ENCODE measurements at regions not wholly inside any gene's neighbourhood (a gene's known extent, or its start where the extent isn't known, plus 50 kb on each side); places are given as distances from the start of the nearest gene placed in this dataset.

- no peak for TF ChIP-seq POLR2A (IDR thresholded peaks at IDR 0.05)
- TF ChIP-seq, protein P1, sequence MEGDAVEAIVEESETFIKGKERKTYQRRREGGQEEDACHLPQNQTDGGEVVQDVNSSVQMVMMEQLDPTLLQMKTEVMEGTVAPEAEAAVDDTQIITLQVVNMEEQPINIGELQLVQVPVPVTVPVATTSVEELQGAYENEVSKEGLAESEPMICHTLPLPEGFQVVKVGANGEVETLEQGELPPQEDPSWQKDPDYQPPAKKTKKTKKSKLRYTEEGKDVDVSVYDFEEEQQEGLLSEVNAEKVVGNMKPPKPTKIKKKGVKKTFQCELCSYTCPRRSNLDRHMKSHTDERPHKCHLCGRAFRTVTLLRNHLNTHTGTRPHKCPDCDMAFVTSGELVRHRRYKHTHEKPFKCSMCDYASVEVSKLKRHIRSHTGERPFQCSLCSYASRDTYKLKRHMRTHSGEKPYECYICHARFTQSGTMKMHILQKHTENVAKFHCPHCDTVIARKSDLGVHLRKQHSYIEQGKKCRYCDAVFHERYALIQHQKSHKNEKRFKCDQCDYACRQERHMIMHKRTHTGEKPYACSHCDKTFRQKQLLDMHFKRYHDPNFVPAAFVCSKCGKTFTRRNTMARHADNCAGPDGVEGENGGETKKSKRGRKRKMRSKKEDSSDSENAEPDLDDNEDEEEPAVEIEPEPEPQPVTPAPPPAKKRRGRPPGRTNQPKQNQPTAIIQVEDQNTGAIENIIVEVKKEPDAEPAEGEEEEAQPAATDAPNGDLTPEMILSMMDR (IDR thresholded peaks at IDR 0.05): no peak
Measured at GRCh38 chr13:69296130-69296529, 811.5 kb upstream of the ATXN8OS start.
